GM18868 (cell line): ENCODE measurements at regions not wholly inside any gene's neighbourhood (a gene's known extent, or its start where the extent isn't known, plus 50 kb on each side); places are given as distances from the start of the nearest gene placed in this dataset.

Experiments used
- ATAC-seq: cut with Tn5 transposase; IDR thresholded peaks from one replicate; pipeline ENCODE4 v1.9.1; 2021; ENCODE audit warnings: mild to moderate bottlenecking, moderate library complexity; ENCODE audit not compliant: unreplicated experiment

GRCh38 chr5:67434466-67434865, 237.9 kb upstream of the CD180 start:
- no peak for ATAC-seq

DNA sequence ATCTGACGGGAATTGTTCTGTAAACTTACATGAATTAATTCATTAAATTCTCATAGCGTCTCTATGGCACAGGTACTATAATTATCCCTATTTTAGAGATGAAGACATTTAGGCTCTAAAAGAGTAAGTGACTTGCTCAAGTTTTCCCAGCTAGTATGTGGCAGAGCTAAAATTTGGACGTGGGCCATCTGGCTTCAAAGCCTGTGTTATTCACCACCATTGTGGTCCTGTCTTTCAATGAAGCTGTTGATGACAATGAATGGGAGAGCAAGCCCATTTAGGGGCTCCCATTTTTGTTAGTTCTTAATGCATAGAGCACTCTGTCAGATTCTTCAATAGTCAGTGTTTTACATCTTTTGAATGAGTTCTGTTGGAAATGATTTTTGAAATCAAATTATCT, 236.0 kb upstream of the CD180 start:
- no peak for ATAC-seq

DNA sequence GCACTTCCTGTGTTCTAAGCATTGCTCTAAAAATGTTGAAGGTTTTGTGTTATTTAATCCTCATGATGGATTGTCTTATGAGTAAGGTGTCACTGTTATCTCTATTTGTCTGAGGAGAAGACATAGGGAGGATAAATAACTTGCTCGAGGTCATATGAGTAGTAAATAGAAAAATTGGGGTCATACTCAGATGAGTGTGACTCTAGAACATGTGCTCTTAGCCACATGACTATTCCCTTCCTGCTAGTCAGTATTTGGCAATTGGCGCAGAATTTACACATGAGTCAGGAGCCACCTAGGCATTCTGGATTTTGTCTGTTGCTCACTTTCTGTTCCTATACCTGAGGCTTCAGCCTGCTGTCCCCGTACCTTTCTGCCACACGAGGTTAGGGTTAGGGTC, 234.6 kb upstream of the CD180 start:
- ATAC-seq = no peak

GRCh38 chr5:67427850-67428298, 231.3 kb upstream of the CD180 start:
- ATAC-seq = no peak

- no peak for ATAC-seq
Measured at GRCh38 chr5:67426961-67427849, 230.6 kb upstream of the CD180 start.

DNA sequence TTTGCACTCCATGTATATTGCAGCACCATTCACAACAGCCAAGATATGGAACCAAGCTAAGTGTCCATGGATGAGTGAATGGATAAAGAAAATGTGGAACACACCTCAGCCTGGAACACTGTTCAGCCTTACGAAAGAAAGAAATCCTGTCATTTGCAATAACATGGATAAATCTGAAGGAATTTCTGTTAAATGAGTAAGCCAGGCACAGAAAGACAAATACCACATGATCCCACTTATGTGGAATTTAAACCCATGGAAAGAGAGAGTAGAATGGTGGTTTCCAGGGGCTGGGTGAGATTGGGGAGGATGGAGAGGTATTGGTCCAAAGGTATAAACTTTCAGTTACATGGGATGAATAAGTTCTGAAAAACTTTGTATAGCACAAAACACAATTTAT, 228.9 kb upstream of the CD180 start:
- no peak for ATAC-seq

- no peak for ATAC-seq
Measured at GRCh38 chr5:67417839-67418238, 221.2 kb upstream of the CD180 start.

DNA sequence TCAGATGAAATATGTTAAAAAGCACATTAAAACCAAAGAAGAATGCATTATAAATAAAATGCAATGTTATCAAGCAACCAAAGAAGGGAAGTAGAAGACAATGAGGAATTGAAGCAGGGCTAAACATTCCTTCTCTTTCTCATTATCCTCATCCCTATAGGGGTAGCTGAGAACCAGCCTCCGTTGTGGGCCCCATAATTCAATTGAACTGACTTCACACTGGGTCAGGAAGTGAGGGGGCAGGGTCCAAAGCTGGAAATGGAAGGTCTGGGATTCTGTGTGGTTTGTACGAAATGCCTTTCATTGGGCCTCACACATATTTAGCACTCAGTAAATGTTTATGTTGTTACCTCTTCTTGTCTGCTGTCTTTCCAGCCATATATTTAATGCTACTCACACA, 220.4 kb upstream of the CD180 start:
- no peak for ATAC-seq

GRCh38 chr5:67416133-67416937, 219.7 kb upstream of the CD180 start:
- ATAC-seq = peak; percentile 80

GRCh38 chr5:67414712-67415111, 218.1 kb upstream of the CD180 start:
- ATAC-seq = no peak

DNA sequence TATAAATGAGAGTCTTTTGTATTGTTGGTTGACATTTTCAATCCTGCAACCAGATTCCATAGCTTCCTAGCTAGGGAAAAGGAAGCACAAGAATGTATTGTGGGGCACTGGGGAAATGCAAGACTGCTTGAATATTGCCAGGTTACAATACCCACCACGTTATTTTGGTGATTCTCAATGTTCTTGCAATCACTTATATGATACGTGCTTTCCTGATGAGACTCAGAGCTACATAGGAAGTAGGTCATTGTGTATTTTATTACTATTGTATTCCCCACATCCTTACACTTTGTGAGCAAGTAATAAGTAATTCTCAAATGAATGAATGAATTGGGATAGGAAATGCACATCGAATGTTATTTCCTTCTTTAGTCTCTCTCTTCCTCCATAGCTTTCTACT, 217.1 kb upstream of the CD180 start:
- ATAC-seq = no peak

- ATAC-seq = no peak
Measured at GRCh38 chr5:67409126-67409777, 212.7 kb upstream of the CD180 start.

- ATAC-seq = no peak
Measured at GRCh38 chr5:67407979-67408378, 211.4 kb upstream of the CD180 start.

DNA sequence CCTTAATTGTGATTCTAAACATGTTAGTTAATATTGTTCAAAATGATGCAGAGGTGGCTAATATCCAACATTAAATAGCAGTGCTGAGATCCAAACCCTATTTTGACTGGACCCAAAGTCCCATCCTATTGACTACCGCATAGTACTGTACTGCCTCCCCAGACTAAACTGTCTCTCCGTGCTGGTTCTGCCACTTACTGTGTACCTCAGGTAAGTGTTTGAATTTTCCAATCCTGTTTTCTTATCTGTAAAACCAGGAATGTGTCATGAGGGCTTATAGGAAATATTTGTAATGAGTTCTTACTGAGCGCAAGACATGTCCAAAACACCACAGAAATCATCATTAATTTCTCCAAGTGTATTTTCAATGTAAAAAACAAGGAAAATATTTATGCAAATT, 209.2 kb upstream of the CD180 start:
- no peak for ATAC-seq

DNA sequence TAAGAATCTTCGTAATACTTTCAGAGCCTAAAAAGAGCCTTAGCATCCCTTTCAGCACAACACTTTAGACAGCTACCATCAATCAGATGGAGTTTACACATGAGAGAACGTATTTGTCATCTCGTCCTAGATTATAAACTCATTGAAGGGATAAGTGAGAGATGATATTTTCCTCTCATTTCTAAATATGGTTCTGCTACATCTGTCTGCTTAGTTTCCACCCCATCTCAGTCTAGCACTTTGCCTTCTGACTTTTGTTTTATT, 208.4 kb upstream of the CD180 start:
- ATAC-seq = no peak

DNA sequence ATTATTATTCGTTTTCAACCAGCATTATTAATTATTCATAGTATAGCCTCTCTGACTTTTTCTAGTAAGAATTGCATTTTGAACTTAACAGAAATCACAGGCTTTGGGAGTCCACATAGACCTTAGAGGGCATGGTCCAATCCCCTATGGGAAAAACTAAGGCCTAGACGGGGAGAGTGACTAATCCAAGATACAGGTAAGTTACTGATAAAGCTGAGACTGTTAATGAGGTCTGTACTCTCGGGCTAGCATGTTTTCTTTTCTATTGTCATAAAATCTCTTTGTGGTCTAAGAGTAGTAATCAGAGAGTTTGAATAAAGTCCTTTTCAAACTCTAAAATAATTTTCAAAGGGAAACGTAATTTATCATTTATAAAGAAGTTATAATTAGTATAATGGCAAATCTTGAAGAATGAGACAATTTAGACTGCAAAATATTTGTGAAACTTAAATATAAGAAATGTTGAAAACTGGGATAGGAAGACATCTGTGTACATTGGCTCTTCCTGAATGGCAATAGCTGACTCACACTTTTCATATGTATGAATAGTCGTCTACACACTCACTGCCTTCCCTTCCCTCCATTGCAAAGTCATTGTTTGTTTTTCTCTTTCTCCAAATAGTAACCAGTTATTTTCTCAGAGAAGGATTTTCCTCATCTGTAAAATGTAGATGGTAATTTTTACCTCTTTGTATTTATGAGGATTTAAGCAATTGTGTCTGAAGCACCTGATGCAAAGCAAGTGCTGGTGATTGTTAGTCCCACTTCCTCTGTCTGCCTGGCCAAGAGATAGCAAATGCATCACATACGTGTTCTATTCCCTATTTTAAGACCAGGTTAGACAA, 207.9 kb upstream of the CD180 start:
- ATAC-seq = no peak

- no peak for ATAC-seq
Measured at GRCh38 chr5:67402526-67402925, 205.9 kb upstream of the CD180 start.

DNA sequence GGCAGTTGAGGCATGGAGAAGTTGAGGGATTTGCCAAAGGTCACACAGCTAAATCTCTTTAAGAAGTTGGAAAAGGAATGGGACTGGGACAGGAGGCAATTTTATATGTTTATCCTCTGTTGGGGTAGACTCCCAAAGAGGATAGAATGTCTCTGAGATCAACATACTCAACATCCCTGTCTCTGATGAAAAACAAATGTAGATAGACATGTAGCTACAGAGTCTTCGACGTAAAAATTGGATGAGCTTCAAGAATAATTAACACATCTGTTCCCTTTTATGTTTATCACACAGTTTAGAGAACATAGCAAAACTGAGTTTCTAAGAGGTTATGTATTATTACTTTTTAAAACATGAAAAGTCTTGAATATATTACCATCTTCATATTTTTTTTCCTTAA, 204.6 kb upstream of the CD180 start:
- no peak for ATAC-seq

DNA sequence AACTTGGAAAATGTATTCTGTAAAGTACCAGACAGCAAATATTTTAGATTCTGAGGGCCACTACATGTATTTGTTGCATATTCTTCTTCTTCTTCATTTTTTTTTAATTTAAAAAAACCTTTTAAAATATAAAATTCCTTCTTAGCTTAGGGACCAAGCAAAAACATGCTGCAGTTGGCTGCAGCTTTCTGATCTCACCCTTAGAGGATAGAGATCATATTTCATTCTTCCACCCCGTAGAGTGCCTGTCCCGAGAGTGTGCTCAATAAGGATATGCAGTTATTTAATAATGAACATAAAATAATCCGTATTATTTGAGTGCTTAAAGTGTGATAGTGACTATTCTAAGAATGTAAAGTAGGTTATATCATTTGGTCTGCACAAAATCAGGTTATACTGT, 204.2 kb upstream of the CD180 start:
- ATAC-seq = no peak

DNA sequence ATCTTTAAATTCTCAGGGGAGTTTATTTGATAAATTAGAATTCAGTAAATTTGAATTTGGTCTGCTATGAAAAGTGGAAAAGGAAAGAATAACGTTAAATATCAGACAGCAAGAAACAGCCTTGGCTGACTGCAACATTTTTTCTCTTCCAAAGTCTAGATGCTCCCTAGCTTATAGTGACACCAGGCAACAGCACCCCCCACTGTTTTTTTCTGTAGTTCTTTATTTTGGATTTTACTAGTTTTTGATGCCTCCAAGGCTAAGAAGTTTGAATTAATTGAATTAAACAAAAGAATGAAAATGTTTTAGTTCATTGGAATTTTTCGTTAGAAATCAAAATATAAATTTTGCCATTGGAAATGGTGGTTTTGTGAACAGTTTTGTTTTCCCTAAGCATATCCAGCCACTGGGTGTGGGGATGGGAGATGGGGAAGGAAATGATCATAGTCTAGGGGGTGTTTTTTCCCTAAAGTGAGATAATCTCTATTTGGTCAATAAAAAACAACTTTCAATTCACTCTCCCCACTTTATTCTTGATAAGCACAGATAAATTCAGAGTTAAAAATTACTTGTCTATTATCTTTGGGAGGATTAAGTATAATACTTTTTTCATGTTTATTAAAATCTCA, 199.3 kb upstream of the CD180 start:
- ATAC-seq = no peak
